ENCODE measurements at regions not wholly inside any gene's neighbourhood (a gene's known extent, or its start where the extent isn't known, plus 50 kb on each side); places are given as distances from the start of the nearest gene placed in this dataset.
"Not testable (repeated sequence)": the region's sequence is repeated elsewhere in the genome, so short reads cannot be mapped to it uniquely, and the experiment has no call there.

- not testable (repeated sequence) for DNase-seq (ENCODE audit: low read depth)
These were observed 141.7 kb downstream of the ARRDC3 start for GRCh38 chr5:91241460-91241859.

- no peak for DNase-seq (ENCODE audit: low read depth)
These were observed 142.9 kb downstream of the ARRDC3 start for GRCh38 chr5:91240175-91240574.

DNA sequence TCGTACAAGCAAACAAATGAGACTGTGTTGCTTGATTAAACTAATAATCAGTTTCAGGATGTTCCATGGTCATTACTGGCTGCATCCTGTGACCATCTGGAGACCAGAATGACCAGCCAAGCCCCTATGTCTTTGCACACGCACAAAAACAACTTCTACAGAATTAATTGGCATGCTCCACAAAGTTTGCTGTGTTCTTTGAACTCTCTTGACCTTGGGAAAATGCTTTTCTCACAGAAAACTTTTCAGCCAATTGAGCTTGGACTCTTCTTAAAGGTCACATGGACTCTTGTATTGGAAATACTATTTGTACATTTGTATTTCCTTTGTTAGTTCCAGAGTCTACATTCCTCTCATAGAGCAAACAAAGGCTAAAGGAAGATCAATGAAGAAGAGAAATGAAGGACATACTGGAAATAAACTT is 147.8 kb downstream of the ARRDC3 start:
- DNase-seq (ENCODE audit: low read depth): no peak

GRCh38 chr5:91232523-91232922 is 150.6 kb downstream of the ARRDC3 start:
- no peak for DNase-seq (ENCODE audit: low read depth)

DNA sequence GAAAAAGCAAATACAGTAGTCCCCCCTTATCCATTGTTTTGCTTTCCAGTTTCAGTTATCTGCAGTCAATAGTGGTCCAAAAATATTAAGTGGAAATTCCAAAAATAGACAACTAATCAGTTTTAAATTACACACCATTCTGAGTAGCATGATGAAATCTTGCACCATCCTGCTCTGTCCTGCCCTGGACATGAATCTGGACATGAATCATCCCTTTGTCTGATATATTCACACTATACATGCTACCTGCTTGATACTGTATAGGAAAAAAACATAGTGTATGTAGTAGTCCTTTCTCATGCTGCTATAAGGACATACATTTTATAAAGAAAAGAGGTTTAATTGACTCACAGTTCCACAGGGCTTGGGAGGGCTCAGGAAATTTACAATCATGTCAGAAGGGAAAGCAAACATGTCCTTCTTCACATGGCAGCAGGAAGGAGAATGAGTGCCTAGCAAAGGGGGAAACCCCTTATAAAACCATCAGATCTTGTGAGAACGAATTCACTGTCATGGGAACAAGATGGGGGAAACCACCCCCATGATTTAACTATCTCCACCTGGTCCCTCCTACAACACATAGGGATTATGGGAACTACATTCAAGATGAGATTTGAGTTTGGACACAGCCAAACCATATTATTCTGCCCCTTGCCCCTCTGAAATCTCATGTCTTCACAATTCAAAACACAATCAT is 153.9 kb downstream of the ARRDC3 start:
- peak; percentile 23 for DNase-seq (ENCODE audit: low read depth)

DNA sequence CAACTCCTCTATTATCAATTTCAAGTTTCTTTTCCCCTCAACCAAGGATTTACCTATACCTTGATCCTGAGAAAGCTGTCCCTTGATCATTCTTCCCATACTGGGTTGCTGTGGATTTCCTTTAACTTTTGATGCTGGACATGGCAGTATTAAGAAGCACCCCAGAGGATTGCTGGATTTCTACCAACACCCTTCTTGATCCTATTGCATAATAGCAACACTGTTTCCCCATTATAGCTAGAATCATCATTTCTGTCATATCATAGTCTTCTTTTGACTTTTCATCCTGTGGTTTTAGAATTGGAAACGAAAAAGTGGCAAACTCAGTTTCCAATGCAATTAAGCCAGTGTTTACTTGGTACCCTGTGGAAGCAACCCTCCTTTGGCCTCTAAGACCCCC is 154.9 kb downstream of the ARRDC3 start:
- DNase-seq (ENCODE audit: low read depth): no peak

DNA sequence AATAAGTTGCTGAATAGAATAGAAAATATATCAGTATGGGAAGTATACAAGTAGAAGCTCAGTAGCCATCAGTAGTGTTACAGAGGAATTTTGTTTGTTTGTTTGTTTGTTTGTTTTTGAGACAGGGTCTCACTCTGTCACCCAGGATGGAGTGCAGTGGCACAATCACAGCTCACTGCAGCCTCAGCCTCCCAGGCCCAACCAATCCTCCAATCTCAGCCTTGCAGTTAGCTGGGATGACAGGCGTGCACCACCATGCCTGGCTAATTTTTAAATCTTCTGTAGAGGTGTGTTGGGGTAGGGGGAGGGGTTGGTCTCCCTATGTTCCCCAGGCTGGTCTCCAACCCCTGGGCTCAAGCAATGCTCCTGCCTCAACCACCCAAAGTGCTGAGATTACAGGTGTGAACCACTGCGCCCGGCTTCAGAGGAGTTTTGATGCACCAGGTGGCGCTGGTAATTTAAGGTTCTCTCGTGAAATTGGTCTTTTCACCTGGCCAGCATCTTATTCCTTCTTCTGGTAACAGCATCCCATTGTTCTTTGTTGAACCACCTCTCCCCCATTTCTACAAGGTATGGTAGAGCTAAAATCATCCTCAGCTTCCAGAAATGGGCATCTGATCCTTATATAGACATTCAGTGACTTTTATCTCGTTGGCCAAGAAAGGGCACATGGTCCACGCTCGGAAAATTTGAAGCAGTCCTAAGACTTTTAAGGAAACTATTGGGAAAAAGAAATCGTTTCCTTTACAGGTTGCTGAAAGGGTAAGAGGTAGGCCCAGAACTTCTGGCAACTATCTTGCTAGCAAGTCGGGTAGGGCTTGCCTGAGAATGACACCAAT is 157.1 kb downstream of the ARRDC3 start:
- no peak for DNase-seq (ENCODE audit: low read depth)

GRCh38 chr5:91224969-91225368 is 158.1 kb downstream of the ARRDC3 start:
- DNase-seq (ENCODE audit: low read depth): no peak

DNA sequence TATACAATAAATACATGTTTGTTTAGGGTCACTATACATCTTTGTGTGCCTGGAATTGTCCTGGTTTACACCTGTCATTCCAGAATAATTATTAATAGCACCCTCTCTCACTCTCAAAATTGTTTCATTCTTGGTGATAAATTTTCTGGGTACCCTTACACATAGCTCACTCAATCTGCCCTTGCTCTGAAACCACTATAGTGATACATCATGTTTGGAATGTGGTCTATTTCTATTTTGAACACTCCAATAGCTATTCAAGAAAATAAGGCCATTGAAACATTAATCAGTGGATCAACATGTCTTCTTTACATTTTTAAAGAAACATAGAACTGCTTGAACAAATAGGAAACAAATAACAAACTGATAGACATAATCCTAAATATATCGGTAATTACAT is 158.7 kb downstream of the ARRDC3 start:
- peak; percentile 74 for DNase-seq (ENCODE audit: low read depth)

GRCh38 chr5:91223886-91224285 is 159.2 kb downstream of the ARRDC3 start:
- DNase-seq (ENCODE audit: low read depth): peak; percentile 69

GRCh38 chr5:91222482-91222881 is 160.6 kb downstream of the ARRDC3 start:
- no peak for DNase-seq (ENCODE audit: low read depth)

- DNase-seq (ENCODE audit: low read depth): no peak
These were observed 161.2 kb downstream of the ARRDC3 start for GRCh38 chr5:91221917-91222316.

DNA sequence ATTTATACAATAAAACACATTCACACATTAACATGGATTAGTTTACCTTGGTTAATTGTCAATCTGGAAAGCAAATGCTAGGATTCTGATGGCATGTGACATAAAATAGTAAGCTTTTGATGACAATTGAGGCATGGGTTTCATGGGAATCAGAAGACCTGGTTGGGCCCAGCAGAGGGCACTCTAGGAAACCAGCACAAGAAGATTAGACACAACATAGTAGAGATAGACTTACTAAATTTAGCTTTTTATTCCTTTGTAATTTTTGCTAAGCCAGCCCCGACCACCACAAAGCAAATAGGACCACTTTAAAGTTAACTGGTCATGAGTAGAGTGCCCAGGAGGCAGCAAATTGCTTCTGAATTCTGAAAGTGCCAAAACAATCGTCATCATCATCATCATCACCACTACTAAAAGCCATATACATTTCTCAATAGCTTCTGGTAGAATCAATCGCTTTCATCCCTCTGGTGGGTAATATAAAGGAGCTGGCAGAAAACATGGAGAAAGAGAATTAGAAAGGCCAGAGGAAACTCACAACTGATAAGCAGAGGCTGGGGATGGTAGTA is 163.2 kb downstream of the ARRDC3 start:
- peak; percentile 73 for DNase-seq (ENCODE audit: low read depth)

- DNase-seq (ENCODE audit: low read depth): peak; percentile 97
These were observed 163.9 kb downstream of the ARRDC3 start for GRCh38 chr5:91219091-91219802.

DNA sequence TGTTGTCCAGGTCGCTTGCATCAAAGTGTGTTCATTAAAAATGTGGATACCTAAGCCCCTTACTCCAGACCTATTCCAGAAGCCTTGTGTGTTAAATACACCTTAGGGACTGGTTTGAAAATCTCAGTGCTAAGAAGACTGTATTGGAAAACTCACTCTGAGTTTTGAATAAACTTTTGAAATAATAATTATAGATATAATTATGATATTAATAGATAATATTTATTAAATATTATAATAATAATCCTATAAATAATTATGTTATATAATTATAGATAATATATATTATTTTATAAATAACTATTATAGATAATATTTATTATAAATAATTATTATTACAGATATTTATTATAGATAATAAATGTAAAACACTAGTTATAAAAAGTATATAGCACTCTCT is 165.3 kb downstream of the ARRDC3 start:
- no peak for DNase-seq (ENCODE audit: low read depth)

DNA sequence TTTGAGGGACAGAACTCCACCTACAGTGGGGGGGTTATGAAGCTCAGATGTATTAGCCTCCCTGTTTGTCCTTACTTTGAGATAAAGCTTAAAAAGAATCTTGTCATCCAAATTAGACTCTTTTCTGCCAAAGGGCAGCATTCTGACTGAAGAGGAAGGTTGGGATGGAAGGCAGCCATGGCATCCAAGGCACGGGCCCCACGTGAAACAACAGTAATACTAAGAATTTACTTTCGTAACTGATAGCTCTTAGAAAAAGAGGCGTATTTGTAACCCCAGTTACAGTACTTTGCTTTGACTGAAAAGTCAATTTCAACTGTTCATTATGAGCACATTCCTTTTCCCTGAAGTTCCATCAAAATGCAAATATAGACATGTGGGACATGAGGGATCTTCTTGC is 168.5 kb downstream of the ARRDC3 start:
- no peak for DNase-seq (ENCODE audit: low read depth)

Measured in iris pigment epithelial cell (primary cell).